ENCODE measurements at regions not wholly inside any gene's neighbourhood (a gene's known extent, or its start where the extent isn't known, plus 50 kb on each side); places are given as distances from the start of the nearest gene placed in this dataset.
"Not testable (repeated sequence)": the region's sequence is repeated elsewhere in the genome, so short reads cannot be mapped to it uniquely, and the experiment has no call there.

DNA sequence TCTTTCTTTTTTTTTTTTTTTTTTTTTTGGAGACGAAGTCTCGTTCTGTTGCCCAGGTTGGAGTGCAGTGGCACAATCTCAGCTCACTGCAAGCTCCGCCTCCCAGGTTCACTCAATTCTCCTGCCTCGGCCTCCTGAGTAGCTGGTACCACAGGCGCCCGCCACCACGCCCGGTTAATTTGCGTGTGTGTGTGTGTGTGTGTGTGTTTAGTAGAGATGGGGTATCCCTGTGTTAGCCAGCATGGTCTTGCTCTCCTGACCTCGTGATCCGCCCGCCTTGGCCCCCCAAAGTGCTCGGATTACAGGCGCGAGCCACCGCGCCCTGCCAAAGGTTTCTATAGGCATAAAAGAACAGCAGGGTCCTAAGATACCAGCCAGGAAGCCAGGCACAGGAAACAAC, 261.0 kb upstream of the CCDC54 start:
- no peak for DNase-seq

DNA sequence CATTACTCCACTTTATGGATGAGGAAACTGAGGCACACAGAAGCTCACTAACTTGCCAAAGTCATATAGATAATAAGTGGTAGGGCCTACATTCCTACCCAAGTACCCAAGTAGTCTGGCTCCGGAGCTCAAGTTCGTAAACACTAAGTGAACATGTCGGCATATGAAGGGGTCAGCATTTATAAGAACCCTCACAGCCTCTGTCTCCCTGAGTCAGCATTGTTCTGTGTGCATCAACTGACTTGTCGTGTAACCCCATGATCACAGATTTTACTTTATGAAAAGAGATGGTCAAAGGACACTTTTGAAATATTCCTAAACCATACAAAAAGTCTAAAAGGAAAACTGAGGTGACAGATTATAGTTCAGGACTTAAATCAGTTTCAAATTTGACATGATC, 260.1 kb upstream of the CCDC54 start:
- DNase-seq, result no peak

DNA sequence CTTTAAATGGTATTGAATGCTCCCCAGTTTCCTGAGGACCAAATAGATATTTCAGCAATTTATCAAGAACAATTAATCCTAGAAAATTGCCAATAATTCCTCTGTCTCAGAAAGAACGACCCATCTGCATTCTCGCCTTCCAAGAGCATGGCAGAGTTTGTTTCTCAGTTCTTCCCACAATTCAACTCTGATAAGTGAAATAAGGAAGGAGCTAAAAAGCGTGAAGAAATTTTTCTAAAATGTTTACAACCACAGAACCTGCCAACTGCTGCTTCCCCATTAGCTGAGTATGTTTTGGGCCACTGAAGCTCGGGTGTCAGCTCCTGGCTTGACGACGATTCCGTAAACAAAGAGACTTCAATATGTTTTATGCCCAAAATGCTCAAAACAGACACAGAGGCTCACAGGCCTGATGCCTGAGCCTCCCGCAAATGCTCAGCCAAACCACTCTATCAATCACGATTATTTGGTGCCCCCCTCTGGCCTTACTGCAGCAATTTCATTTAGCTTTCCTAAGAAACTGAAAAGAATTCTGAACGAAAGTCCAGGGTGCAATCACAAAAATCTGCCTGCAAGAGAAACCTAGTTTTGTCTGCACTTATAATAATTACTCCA, 259.2 kb upstream of the CCDC54 start:
- DNase-seq, result peak; percentile 72 to 85

DNA sequence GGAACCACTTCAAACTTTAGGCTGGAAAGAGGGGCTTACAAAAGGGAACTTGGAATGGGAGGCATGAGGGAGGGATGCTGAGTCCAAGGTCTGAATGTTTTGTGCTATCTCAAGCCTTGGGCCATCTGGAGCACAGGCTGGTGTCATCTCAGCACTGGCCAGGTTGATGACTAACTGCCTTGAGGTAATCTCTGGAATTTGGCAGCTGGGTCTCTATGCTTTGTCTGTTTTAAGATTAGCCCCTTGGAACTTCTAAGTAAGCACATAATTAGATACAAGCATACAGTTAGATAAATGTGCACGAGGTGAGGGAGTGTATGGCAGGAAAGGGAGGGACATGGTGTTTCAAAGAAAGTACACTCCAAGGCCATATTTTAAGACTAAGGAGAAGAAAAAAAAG, 252.4 kb upstream of the CCDC54 start:
- peak; percentile 96 to 98 for DNase-seq

DNA sequence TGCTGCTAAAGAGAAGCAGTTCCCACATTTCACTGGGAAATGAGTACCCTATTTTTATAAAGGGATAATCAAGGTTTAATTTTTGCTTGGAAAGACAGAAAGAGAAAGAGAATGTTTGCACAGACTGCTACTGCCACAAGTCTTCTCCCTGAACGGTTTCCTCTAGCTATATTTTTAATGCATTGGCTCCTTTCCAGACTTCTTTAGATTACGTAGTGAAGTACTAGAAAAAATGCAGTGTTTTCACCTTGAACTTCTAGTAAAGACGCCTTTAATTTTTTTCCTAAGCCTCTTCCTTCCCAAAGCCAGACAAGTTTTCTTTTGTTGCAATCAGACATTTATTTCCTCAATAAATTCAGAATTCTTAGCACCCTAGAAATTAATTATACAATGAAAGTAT, 248.3 kb upstream of the CCDC54 start:
- DNase-seq, result no peak

DNA sequence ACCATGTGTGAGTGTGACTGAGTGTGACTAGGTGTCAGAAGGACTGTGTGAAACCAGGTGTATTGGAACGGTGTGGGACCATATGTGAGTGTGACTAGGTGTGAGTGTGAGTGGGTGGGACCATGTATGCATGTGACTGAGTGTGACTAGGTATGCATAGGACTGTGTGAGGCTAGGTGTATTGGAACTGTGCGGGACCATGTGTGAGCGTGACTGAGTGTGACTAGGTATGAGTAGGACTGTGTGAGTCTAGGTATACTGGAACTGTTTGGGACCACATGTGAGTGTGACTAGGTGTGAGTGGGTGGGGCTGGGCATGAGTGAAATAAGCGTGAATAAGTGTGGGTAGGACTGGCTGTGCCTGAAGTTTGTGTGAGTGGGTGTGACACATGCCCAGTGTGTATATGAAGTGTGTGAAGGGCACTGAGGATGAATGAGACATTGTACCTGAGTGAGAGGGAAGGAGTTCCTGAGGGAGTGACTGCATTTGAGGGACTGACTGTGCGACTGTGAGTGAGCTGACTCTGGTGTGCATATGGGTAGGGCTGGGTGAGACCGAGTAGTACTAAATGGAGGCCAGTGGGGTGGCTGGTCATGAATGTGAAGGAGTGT, 247.0 kb upstream of the CCDC54 start:
- DNase-seq, result no peak

DNA sequence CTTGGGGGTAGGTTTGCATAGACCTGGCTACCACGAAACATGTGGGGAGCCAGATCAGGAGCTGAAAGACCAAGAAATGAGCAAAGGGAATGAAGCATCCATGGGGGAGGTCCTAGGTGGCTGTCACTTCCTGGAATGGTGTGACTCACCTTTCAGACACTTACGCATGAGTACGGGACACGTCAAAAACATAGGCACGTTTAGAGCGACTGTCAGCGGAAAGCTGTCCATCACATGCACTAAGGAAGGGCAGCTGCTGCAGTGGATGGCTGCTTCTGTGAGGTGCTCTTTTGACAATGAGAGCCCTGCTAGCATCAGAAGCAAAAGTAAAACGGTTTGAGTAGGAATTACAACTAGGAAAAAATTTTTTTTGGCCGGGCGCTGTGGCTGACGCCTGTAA, 244.6 kb upstream of the CCDC54 start:
- DNase-seq, result no peak

DNA sequence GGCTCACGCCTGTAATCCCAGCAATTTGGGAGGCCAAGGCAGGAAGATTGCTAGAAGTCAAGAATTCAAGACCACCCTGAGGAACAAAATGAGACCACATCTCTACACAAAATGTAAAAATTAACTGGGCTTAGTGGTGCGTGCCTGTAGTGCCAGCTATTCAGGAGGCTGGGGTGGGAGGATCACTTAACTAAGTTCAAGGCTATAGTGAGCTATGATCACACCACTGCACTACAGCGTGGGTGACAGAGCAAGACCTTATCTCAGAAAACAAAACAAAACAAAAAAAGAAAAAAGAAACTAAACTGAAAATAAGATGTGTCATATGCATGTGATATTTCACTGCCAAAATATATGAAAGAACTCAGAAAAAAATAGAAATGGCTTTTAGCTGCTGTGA, 243.3 kb upstream of the CCDC54 start:
- DNase-seq, result no peak

DNA sequence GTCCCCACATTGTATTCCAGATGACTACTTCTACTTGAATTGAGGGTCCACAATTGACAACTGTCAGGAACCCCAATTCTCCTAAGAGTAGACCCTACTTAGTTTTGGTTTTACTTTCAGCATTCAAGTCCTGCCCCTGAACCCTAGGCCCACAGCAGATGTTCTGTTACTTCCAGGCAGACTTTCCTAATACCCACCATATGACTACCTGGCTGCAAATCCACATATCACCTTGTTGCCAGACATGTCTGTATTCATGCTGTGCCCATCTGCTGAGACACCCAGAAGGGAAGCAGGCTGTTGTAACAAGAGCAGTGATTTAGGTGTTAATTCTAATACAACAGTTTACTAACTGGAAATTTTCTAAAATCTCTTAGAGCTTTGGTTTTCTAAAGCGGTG, 235.1 kb upstream of the CCDC54 start:
- DNase-seq, result peak; percentile 66 to 88

DNA sequence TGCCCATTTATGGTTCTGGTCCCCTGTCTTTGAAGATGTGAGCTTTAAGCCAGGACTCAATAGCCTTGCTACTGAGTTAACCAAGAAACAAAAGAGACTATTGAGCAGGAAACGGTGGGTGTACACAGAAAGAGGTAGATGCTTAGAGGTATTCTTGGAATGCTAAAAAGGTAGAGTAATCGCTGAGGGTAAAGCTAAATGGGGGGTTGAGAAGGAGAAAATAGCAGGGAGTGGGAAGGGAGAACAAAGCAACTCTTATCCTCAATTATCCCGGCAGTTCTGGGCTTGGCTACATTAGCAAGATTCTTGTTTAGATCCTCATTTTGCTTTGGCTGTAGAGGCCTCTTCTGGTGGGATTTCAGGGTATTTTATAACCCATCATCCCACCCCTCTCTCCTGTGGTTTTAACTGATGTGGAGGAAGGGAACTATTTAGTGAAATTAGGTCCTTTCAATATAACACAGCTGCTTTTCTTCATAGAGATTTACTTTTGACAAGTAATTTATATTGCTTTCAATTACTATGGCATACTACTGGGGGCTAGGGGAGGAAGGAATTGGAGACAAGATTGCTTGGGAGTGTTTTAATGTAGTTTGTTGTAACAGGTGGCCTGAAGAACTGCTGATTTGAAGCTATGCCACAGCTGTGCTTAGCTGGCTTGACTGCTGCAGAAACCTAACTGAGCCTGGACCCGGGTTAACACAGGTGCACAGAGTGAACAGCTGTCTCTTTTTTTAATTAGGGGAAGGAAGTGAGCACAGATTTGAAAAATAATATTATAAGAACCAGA, 234.3 kb upstream of the CCDC54 start:
- peak; percentile 66 to 89 for DNase-seq

DNA sequence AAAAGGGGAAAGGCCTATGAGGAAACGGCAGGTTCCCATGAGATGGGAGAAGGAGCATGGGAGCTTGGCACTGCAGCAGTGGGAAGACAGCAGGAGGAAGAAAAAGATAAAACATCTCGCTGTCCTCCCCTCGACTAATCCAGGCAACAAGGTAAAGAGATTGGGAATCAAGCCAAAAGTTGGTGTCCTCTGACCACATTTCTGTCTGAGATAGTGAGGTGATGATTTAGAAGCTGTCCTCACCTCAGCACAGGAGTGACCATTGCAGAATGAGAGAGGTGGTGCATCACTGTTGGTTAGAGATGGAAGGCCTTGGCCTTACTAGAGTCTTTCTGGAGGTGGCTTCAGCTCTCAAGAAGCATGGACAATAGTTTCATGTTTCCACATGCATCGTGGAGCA, 226.6 kb upstream of the CCDC54 start:
- no peak for DNase-seq

DNA sequence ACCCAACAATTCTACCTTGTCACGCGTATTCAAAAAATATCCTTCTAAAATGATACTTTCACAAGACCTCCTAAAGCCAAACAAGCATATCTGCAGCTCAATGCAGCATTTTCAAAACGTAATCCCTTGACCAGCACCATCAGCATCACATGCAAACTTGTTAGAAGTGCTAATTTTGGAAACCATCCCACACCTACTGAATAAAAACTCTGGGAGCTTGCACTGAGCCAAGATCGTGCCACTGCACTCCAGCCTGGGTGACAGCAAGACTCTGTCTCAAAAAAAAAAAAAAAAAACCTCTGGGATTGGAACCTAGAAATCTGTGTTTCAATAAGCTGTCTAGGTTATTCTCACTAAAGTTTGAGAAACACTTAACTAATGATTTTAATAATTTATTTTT, 223.3 kb upstream of the CCDC54 start:
- DNase-seq, result no peak

DNA sequence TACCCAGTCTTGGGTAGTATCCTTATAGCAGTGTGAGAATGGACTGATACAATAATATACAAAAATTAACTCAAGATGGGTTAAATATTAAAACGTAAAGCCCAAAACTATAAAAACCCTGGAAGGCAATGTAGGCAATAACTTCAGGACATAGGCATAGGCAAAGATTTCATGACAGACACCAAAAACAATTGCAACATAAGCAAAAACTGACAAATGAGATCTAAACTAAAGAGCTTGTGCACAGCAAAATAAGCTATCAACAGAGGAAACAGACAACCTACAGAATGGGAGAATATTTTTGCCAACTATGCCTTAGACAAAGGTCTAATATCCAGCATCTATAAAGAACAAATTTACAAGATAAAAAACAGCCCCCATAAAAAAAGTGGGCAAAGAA, 204.8 kb upstream of the CCDC54 start:
- DNase-seq, result no peak

DNA sequence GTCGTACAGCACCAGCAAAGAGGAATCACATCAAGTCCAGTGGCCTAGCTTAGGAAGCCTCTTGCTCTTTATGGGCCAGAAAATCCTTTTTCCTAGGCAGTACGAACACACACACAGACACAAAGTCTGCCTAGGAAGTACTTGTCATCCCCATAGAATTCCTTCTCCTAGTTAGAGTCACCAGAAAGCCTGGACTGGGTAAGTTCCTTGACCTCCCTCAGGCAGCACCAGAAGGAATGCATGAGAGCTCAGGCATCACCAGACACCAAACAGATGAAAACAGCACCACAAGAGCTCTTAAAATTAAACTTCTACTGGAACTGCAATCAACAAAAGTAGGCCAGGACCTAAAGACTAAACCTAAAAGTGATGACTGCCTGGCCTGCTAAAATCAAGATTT, 192.9 kb upstream of the CCDC54 start:
- DNase-seq, result no peak

DNA sequence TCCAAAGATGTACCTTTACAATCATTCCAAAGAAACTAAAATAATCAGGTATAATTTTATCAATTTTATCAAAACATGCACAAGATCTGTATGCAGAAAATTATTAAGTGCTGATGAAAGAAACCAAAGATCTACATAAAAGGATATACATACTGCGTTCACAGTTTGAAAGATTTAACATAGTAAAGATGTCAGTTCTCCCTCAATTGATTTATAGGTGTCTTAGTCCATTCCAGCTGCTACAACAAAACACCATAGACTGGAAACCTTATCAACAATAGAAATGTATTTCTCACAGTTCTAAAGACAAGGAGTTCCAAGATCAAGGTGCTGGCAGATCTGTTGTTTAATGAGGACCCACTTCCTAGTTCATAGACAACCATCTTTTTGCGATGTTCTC, 189.0 kb upstream of the CCDC54 start:
- DNase-seq, result no peak

DNA sequence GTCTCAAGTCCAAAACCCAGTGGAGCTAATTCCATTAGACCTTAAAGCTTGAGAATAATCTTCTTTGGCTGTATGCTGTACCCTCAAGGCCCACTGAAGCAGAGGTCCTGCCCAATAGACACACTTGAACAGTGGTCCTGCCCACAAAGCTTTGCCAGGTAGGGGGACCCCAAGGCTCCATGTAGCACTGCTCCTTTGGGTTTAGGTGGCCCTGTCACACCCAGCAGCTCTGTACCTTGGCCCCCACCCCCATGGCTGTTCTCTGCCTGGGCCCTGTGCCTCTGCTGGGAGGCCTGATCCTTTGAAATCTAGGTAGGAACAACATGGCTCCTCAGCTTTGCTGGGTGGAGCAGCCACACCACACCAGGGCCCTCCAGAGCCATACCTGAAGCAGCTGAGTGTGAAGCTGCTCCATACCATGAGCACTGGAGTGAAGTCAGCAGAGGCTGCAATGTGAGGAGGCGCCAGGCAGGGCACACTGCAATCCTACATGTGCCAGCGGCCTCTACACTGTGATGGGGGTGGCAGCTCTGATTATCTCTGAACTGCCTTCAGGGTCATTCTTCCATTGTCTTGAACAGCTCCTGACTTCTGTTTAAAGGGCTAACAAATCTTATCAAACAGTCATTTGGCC, 188.0 kb upstream of the CCDC54 start:
- DNase-seq, result no peak

DNA sequence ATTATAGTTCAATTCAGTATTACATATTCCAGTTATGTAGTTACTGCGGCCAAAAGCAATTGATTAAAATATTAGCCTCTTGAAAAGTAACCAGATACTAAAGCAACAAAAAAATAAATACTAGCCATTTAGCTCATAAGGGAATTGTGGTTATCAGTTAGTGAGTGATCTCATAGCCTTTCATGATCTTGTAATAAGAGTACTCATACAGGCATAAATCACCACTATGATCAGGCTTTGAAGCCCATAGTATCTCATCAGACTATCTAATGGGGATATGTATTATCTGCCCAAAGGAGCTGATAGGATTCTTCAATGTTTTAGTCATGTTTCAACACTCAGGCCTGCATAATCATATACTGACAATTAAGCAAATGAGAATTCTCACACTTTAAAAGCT, 184.1 kb upstream of the CCDC54 start:
- no peak for DNase-seq

DNA sequence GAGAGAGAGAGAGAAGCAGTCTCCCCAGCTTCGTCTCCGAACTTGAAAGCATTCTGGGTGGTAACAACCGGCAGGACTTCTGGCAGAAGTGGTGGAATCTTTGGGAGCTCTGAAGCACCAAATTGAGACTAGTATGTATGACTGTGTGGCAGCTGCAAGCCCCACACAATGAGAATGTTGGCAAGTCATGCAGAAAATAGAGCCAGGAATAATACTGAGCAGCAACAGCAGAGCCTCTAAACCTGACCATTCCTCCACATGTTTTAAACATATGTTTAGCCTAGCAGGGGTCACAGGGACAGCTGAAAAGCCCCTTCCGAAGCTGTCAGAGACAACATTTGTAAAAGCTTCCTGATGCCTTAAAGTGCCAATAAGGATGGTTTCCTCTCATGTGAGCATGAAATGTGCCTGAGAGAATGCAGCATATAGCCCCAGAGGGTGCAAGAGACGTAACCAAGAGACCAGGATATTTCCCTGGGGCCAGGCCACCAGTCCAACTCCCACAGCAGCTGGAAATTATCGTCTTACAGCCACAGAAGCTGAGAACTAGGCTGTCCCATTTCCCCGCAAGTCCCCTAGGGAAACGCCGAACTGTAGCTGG, 178.6 kb upstream of the CCDC54 start:
- DNase-seq, result no peak

DNA sequence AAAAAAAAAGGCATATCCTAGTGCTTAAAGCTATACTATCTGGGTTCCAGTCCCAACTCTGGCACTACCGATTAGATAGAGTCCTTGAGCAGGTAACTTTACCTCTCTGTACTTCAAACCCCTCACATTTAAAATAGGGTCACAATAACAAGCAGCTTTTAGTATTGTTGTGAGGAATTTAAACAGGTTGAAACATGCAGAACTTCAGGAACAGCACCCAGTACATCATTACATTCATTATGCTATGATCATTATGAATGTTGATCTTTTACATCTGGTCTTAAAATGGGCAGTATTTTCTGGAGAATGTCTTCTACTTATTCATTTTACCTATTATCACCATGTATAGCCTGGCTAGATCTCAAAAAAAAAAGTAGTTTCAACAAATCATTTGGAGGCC, 176.1 kb upstream of the CCDC54 start:
- no peak for DNase-seq

DNA sequence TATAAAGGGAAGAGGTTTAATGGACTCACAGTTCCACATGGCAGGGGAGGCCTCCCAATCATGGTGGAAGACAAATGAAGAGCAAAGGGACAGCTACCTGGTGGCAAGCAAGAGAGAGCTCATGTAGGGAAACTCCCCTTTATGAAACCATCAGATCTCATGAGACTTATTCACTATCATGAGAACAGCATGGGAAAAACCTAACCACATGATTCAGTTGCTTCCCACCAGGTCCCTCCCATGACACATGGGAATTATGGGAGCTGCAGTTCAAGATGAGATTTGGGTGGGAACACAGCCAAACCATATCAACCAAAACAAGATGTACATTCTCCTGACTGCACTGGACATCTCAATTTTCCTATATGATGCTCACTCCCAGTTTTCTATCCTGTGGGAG, 174.4 kb upstream of the CCDC54 start:
- DNase-seq, result not testable (repeated sequence)

DNA sequence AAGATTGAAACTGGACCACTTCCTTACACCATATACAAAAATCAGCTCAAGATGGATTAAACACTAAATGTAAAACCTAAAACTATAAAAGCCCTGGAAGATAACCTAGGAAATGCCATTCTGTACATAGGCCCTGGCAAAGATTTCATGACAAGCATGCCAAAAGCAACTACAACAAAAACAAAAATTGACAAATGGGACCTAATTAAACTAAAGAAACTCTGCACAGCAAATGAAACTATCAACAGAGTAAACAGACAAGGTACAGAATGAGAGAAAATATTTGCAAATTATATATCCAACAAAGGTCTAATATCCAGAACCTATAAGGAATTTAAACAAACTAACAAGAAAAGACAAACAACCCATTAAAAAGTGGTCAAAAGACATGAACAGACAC, 173.1 kb upstream of the CCDC54 start:
- no peak for DNase-seq

DNA sequence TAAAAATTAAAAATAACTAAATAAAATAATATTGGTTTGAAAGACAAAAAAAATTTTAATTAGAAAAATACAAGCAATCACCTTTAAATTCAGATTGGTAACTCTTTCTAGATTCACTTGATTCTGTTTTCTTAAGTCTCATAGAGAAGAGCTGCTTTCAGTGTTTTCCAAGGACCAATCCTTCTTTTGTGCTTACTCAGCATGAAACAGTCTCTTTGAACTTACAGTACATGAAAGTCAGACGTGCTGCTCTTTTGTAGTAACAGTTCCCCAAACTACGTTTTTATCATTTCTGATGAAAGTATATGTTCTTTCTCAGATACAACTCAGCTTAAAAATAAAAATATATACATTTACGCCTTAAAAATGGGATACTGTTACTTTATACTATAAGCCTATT, 171.9 kb upstream of the CCDC54 start:
- no peak for DNase-seq

DNA sequence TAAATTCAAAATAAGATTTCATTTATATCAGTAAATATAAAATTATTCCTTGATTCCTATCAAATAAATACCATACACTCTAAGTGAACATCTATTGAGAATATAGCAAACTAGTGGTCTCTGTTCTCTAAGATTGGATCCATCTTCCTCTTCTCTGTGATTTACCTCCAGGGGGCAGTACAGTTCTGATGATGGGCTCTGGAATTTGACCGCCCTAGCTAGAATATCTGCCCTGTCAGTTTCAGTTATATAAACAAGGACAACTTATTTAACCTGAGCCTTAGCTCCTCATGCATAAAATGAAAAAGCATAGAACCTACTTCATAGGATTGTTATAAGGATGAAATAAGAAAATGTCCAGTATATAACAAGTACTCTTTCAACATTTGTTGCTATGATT, 171.1 kb upstream of the CCDC54 start:
- DNase-seq, result peak; percentile 16 to 38

DNA sequence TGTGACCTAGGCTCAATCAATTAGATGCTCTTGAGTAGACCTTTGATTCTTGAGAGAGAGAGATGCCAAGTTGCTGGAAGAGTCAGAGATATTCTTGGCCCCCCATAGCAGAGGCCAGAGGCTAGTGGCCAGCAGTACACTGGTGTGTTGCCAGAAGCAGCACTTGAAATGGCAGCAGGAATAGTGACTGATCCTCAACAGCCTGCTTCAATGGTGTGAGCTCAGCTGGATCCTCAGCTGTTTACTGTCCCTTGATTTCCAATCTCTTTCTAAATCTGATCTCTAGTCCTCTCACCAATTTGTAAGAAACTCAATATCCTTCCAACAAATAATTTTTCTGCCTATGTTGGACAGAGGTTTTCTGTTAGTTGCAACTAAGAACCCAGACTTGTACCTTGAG, 170.3 kb upstream of the CCDC54 start:
- no peak for DNase-seq
